ENCODE measurements at regions not wholly inside any gene's neighbourhood (a gene's known extent, or its start where the extent isn't known, plus 50 kb on each side); places are given as distances from the start of the nearest gene placed in this dataset.

GRCh38 chr7:46859963-46860475, 721.9 kb downstream of the TNS3 start:
- DNase-seq = no peak

DNA sequence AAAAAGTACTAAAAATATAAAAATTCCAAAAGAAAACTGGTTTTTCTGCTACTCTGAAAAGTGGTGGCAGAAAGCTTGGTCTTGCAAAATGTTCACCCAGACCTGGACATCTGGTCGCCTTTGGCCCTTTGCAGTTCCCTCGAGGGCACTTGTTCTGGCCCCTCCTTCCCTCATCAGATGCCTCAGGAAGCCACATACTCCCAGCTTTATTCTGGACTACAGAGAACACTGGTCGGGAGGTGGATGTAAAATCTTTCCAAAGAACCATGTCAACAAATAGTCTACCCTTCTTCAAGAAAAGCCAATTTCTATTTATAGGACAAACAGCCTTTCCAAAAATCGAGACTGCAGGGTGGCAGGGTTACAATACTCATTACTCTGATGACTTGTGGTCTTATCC, 726.1 kb downstream of the TNS3 start:
- DNase-seq = no peak

DNA sequence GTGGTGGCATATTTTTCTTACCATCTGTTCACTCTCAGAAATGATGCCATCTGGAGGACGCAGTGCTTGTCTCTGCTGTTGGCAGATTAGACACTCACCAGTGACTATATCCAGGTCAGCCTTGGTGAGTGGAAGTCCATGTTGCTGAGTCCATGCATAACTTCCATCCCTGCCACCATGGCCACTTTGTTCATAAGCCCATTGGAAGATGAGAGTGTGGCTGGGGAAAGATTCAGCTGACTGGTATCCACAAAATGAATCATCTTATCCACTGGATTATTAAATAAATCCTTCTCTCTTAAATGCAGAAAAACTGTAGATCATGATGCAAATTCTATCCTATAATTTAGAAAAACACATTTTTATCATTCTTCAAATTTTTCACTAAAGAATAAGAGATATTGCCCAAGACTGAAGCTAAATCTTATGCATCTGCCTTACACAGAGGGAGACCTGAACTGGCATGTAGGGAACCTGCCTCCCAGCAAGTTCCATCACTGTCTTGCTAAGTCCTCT, 726.9 kb downstream of the TNS3 start:
- DNase-seq = no peak

GRCh38 chr7:46853451-46853850, 728.5 kb downstream of the TNS3 start:
- no peak for DNase-seq

- no peak for DNase-seq
Measured at GRCh38 chr7:46852795-46853194, 729.1 kb downstream of the TNS3 start.

DNA sequence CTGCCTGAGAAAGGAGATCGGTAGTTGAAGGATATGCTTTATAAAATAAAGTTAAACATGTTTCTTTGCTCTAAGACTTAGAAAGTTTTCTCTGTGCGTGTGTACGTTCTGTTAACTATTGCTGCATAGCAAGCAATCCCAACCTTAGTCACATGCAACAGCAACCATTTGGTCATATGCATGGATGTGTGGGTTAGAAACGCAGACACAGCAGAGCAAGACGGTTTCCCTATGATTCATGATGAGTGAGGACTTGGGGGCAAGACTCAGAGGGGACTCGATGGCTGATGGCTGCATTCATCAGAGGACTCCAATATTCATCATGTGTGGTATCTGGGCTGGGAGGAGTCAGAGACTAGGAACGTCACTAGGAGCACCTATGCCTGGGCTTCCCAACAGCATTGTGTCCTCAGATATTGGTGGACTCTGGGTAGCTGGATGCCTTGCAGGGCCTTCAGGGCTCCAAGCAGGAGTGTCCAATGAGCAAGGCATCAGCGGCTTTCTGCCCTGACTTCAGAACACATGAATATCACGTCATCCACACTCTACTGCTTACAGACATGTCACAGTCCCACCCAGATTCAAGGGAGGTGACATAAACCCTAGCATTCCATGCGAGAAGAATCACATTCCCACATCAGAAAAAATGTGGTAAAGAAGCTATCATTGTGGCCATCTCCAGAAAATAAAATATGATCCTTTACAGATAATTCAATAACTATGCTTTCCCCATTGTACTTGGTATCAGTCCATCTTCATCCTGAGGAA, 731.2 kb downstream of the TNS3 start:
- no peak for DNase-seq

GRCh38 chr7:46848944-46849343, 733.0 kb downstream of the TNS3 start:
- no peak for DNase-seq

DNA sequence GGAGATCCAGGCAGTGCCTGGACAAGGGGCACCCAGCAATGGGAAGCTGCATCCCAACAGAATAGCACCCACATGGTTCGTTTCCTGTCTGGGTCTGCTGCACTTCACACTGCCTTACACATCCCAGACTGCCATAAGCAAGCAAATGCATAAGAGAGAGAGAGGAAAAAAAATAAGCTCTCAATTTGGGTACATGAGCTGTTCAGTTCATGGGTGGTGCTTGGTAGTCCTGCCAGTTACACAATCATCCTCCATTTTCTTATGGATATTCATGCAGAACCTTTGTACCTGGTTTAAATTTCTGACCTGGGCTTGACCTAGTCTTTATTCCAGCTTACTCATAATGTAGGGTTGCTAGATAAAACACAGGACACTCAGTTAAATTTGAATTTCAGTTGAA, 733.6 kb downstream of the TNS3 start:
- no peak for DNase-seq

GRCh38 chr7:46847126-46847525, 734.8 kb downstream of the TNS3 start:
- DNase-seq = no peak

GRCh38 chr7:46844486-46844885, 737.4 kb downstream of the TNS3 start:
- no peak for DNase-seq

GRCh38 chr7:46841248-46841647, 740.7 kb downstream of the TNS3 start:
- no peak for DNase-seq

- DNase-seq = no peak
Measured at GRCh38 chr7:46839651-46840050, 742.3 kb downstream of the TNS3 start.

DNA sequence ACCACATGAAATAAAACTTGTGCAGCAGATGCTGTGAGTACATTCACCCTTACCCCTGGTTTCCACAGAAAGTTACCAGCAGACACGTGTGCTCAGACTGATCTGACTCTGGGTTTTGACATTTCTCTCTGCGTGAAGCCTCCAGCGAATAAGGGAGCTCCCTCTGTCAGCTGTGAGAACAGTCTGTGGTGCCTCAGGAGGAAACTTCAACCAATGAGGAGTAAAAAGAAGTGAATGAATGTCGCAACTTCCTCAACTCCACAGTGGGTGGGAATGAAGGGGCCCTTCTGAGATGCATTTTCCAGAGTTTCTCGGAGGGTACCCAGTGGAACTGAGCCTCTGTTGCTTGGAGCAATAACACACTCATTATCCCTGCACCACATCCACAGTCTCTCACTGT, 743.4 kb downstream of the TNS3 start:
- no peak for DNase-seq

GRCh38 chr7:46835556-46835955, 746.4 kb downstream of the TNS3 start:
- DNase-seq = no peak

DNA sequence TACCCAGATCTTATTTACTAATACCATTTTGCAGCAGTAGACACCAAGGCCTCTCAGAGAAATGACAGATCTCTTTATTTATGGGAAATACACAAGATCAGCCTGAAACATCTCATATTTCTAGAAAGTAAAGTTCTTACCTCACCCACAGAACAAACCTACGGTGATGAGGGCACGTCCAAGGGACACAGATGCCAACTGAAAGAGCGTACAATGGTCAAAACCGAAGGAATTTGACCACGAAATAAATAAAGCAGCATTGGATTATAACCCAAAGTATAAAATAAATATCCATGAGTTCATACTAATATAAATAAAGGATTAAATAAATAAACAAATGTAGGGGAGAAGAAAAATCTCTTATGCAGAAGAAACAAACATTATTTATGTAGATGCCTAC, 747.0 kb downstream of the TNS3 start:
- DNase-seq = no peak

- DNase-seq = no peak
Measured at GRCh38 chr7:46833197-46833596, 748.7 kb downstream of the TNS3 start.

- DNase-seq = no peak
Measured at GRCh38 chr7:46832136-46832535, 749.8 kb downstream of the TNS3 start.

- no peak for DNase-seq
Measured at GRCh38 chr7:46819819-46820218, 762.1 kb downstream of the TNS3 start.

GRCh38 chr7:46814516-46815250, 767.2 kb downstream of the TNS3 start:
- no peak for DNase-seq

- no peak for DNase-seq
Measured at GRCh38 chr7:46812101-46812675, 769.7 kb downstream of the TNS3 start.

DNA sequence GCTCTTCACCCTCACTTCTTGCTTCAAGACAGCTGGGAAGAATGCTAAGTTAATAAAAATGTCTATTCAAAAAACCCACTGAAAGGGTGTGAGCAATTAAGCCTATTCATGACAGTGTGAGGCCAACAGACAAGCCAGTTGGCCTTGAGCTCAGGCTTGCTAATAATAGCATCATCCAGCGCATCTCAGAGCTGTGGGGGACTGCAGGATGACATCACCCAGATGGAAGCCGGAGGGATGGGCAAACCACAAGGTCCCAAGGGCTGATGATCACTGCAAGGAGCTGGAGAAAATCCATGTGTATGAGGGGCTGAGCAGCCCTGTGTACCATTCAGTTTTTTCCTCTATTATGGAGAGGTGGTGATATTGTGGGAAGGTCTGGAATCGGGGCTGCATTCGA, 770.4 kb downstream of the TNS3 start:
- no peak for DNase-seq

DNA sequence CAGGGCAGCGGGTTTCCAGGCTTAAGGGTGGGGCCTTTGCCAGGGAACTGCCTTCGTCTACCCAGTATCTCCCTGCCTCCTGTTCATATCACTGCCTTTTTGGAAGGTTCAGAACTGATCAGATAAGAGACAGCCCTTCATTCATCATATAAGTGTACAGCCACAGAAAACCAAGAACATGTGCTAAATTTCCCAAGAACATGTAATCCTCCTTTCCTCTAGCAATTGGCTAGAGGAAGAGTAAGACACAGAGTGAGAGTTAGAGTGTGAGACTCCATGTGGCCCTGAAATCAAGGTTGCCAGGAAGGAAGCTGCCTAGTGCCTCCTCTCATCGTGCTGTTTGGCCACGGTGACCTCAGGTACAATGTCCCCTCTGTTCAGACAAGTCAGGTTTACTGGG, 770.9 kb downstream of the TNS3 start:
- DNase-seq = no peak

DNA sequence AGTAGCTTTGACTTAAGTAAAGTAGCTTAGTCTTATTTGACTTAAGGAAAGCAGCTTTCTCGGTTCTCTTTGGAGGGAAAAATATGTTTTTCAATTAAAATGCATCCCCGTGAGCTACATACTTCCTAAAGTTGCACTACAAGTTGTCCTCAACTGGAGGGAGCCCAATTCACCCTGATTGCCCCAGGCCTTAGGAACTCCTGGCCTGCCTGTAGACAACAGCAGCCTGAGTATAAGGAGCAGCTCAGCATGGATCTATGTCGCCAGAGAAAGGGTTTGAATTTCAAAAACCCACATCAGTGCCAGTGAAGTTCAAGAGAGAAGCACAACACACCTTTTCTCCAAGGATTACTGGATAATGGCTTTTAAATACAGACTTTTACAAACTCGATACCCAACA, 772.0 kb downstream of the TNS3 start:
- DNase-seq = no peak

- no peak for DNase-seq
Measured at GRCh38 chr7:46806856-46807255, 775.1 kb downstream of the TNS3 start.

All from suppressor macrophage (primary cell).